Trophoblast cell (in vitro differentiated cells and primary cell): ENCODE measurements at regions not wholly inside any gene's neighbourhood (a gene's known extent, or its start where the extent isn't known, plus 50 kb on each side); places are given as distances from the start of the nearest gene placed in this dataset.

Experiments used
- DNase-seq, 2 donors: peaks; one replicate each; pipeline ENCODE4 v3.0.0-alpha.2; 2016
- H2AFZ ChIP-seq: 2 replicates; pipeline ENCODE4 v1.6.1; 2013; ENCODE audit warnings: low read length, moderate library complexity, mild to moderate bottlenecking; ENCODE audit not compliant: insufficient read depth, poor library complexity
- H2AK5ac ChIP-seq: 2 replicates; pipeline ENCODE4 v1.6.1; 2013; ENCODE audit warnings: mild to moderate bottlenecking, low read length
- H2BK120ac ChIP-seq: 2 replicates; pipeline ENCODE4 v1.6.1; 2013; ENCODE audit warnings: low read length, mild to moderate bottlenecking, moderate library complexity; ENCODE audit not compliant: insufficient read depth, poor library complexity
- H2BK12ac ChIP-seq: 2 replicates; pipeline ENCODE4 v1.6.1; 2013; ENCODE audit warnings: mild to moderate bottlenecking, low read length, moderate library complexity
- H2BK5ac ChIP-seq: 2 replicates; pipeline ENCODE4 v1.6.1; 2013; ENCODE audit warnings: low read length, low read depth, moderate library complexity, mild to moderate bottlenecking; ENCODE audit not compliant: poor library complexity
- H3K14ac ChIP-seq: 2 replicates; pipeline ENCODE4 v1.6.1; 2013; ENCODE audit warnings: mild to moderate bottlenecking, low read length
- H3K18ac ChIP-seq: 2 replicates; pipeline ENCODE4 v1.6.1; 2013; ENCODE audit warnings: mild to moderate bottlenecking, low read length
- H3K23ac ChIP-seq: 2 replicates; pipeline ENCODE4 v1.6.1; 2013; ENCODE audit warnings: low read length
- H3K27ac ChIP-seq: 2 replicates; pipeline ENCODE4 v1.5.1; 2013; ENCODE audit warnings: low read depth, mild to moderate bottlenecking, inconsistent platforms, low read length, moderate library complexity
- H3K27me3 ChIP-seq: 2 replicates; pipeline ENCODE4 v1.6.1; 2013; ENCODE audit warnings: inconsistent platforms, mild to moderate bottlenecking, low read length, moderate library complexity; ENCODE audit not compliant: insufficient read depth
- H3K36me3 ChIP-seq, 2 experiments: 1 replicate in 1 of 2; 2 replicates in 1 of 2; pipeline ENCODE4 v1.6.1; 2013; ENCODE audit warnings: low read length in 2 of 2, mild to moderate bottlenecking in 2 of 2, moderate library complexity in 1 of 2; ENCODE audit not compliant: insufficient read depth in 2 of 2, control insufficient read depth in 1 of 2
- H3K4ac ChIP-seq: 2 replicates; pipeline ENCODE4 v1.6.1; 2013; ENCODE audit warnings: low read depth, mild to moderate bottlenecking, low read length, moderate library complexity
- H3K4me1 ChIP-seq, 2 experiments: 1 replicate in 1 of 2; 2 replicates in 1 of 2; pipeline ENCODE4 v1.6.1; 2013; ENCODE audit warnings: low read length in 2 of 2, mild to moderate bottlenecking in 2 of 2, moderate library complexity in 1 of 2; ENCODE audit not compliant: insufficient read depth in 2 of 2, control insufficient read depth in 1 of 2
- H3K4me2 ChIP-seq: 2 replicates; pipeline ENCODE4 v1.6.1; 2013; ENCODE audit warnings: inconsistent platforms, mild to moderate bottlenecking, low read length, moderate library complexity
- H3K4me3 ChIP-seq: 2 replicates; pipeline ENCODE4 v1.5.1; 2013; ENCODE audit warnings: mild to moderate bottlenecking, low read depth, low read length, inconsistent platforms
- H3K79me1 ChIP-seq: one replicate; pipeline ENCODE4 v1.6.1; 2013; ENCODE audit warnings: low read length
- H3K79me2 ChIP-seq: 2 replicates; pipeline ENCODE4 v1.6.1; 2013; ENCODE audit warnings: low read length, mild to moderate bottlenecking; ENCODE audit not compliant: control insufficient read depth, insufficient read depth, poor library complexity
- H3K9ac ChIP-seq: 2 replicates; pipeline ENCODE4 v1.6.1; 2013; ENCODE audit warnings: mild to moderate bottlenecking, low read length
- H3K9me3 ChIP-seq: 2 replicates; pipeline ENCODE4 v1.6.1; 2013; ENCODE audit warnings: low read depth, mild to moderate bottlenecking, control low read depth, inconsistent platforms, low read length; ENCODE audit not compliant: insufficient read depth
- H4K12ac ChIP-seq: 2 replicates; pipeline ENCODE4 v1.6.1; 2013; ENCODE audit warnings: low read depth, mild to moderate bottlenecking, low read length, moderate library complexity
- H4K8ac ChIP-seq: 2 replicates; pipeline ENCODE4 v1.6.1; 2013; ENCODE audit warnings: low read depth, mild to moderate bottlenecking, low read length, moderate library complexity
- H4K91ac ChIP-seq: one replicate; pipeline ENCODE4 v1.6.1; 2013; ENCODE audit warnings: low read depth, mild to moderate bottlenecking, low read length, moderate library complexity
- WGBS: extraction: QIAGEN DNeasy Blood & Tissue Kit; methylation state at CpG from one replicate; pipeline ENCODE4 v1.1.7; 2013; ENCODE audit warnings: missing lambda C conversion rate; ENCODE audit not compliant: insufficient read length, insufficient coverage; ENCODE audit errors: extremely low coverage; 5-methylcytosine and 5-hydroxymethylcytosine counted together

DNA sequence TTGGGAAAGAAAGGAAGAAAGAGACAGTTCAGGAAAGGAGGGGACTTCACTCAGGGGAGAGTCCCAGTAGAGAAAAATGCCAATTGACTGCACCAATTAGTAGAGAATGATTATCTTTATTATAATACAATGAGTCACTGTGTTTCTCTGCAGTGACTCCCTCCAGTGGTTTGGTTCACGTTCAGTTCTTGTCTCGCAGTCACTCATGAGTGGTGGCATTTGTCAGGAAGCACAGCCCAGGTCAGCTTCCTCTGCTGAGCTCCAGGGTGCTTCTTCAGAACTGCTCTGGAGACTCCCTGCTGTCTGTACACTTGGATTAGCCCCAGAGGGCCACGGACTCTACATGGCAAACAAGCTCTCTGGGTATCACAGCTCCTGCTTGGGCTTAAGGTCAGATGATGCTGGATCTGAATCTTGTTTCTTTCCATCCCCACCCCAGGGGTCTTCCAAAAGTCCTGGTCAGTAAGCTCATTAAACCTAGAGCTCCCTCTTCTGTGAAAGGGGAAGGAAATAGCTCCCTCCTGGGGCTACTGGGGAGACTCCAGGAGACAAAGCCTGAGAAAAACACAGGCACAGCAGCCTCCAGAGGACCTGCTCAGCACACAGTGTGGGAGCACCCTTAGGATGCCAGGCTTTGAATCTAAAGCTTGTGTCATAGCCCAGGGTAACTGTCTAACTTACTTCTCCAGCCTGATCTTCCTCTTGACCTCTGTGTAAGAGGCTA is 619.0 kb downstream of the AJAP1 start:
- Histone ChIP-seq H3K9ac (no peak overlapping the region), H3K27ac (no peak overlapping the region), H3K4ac (no peak overlapping the region), H3K79me2 (no peaks in the 10 kb centered on the region), H3K4me2 (no peak overlapping the region), H3K36me3 (no peaks in the 10 kb centered on the region), H3K18ac (no peak overlapping the region), H3K23ac (no peak overlapping the region), H2BK12ac (no peak overlapping the region), H3K79me1 (no peaks in the 10 kb centered on the region), H3K4me3 (no peak overlapping the region), H3K4me1 (no peaks in the 10 kb centered on the region), H2AK5ac (no peak overlapping the region), H4K91ac (no peak overlapping the region), H2AFZ (no peak overlapping the region), H4K12ac (no peak overlapping the region), H3K9me3 (peaks cover 3% of the 10 kb centered on the region), H2BK5ac (no peak overlapping the region), H3K14ac (no peak overlapping the region), H3K27me3 (no peaks in the 10 kb centered on the region), H2BK120ac (no peak overlapping the region), H4K8ac (no peak overlapping the region)
- no peak for DNase-seq
- WGBS = no CpG with 5 or more reads among the region's 3 CpGs

DNA sequence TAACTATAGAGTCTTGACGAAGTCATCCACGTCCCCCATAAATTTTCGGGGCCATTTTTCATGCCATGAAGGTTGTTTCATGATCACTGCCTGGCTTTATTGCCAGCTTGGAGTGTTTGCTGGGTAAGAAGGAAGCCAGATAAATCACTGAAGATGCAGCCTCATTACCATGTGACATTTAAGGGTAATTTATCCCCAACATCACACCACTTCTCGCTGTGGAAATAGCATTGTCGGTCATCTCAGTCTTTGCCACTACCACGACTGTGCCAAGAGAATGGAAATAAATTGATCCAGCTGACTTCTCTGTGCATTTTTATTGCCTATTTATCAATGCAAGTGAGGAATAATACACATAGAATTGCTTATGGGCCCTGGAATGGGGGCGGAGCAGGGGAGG is 617.9 kb downstream of the AJAP1 start:
- no peak overlapping the region for H2BK5ac ChIP-seq
- H3K4ac ChIP-seq = no peak overlapping the region
- H3K18ac ChIP-seq = no peak overlapping the region
- H3K79me1 ChIP-seq = no peaks in the 10 kb centered on the region
- no peak overlapping the region for H2BK120ac ChIP-seq
- peaks cover 3% of the 10 kb centered on the region for H3K9me3 ChIP-seq
- H3K79me2 ChIP-seq = no peaks in the 10 kb centered on the region
- DNase-seq = no peak
- H3K36me3 ChIP-seq = no peaks in the 10 kb centered on the region
- no peak overlapping the region for H3K9ac ChIP-seq
- no peak overlapping the region for H4K8ac ChIP-seq
- H3K14ac ChIP-seq = no peak overlapping the region
- no peak overlapping the region for H3K27ac ChIP-seq
- H4K91ac ChIP-seq = no peak overlapping the region
- H3K27me3 ChIP-seq = no peaks in the 10 kb centered on the region
- no CpG with 5 or more reads among the region's 7 CpGs for WGBS
- no peak overlapping the region for H3K4me3 ChIP-seq
- H4K12ac ChIP-seq = no peak overlapping the region
- no peak overlapping the region for H3K23ac ChIP-seq
- no peak overlapping the region for H3K4me2 ChIP-seq
- H2AK5ac ChIP-seq = no peak overlapping the region
- no peak overlapping the region for H2BK12ac ChIP-seq
- H3K4me1 ChIP-seq = no peaks in the 10 kb centered on the region
- no peak overlapping the region for H2AFZ ChIP-seq

DNA sequence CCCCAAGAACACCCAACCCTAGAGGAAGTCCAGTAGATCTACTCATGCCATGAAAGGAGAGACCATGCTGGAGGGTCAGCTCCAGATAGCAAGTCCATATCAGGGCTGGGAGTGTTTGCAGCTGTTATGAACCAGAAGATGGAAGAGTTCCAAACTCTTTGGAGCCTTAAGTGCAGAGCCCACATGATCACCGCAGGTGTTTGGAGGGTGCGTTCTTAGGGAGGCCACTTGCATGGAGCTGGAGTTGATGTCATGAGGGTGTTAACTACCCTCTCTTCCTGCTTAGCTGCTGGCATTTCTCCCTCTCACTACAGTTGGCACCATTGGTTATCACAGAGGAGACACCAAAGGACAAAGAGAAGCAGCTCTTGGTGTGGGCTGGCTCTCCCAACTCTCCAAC is 616.9 kb downstream of the AJAP1 start:
- Histone ChIP-seq H3K79me2 (no peaks in the 10 kb centered on the region), H3K23ac (no peak overlapping the region), H3K79me1 (no peaks in the 10 kb centered on the region), H3K4me1 (no peaks in the 10 kb centered on the region), H2BK12ac (no peak overlapping the region), H3K9ac (no peak overlapping the region), H2AK5ac (no peak overlapping the region), H3K27ac (no peak overlapping the region), H4K8ac (no peak overlapping the region), H3K9me3 (peaks cover 3% of the 10 kb centered on the region), H3K18ac (no peak overlapping the region), H4K12ac (no peak overlapping the region), H2AFZ (no peak overlapping the region), H3K27me3 (no peaks in the 10 kb centered on the region), H4K91ac (no peak overlapping the region), H3K4me3 (no peak overlapping the region), H3K36me3 (no peaks in the 10 kb centered on the region), H3K4ac (no peak overlapping the region), H3K14ac (no peak overlapping the region), H2BK120ac (no peak overlapping the region), H2BK5ac (no peak overlapping the region), H3K4me2 (no peak overlapping the region)
- no peak for DNase-seq
- whole genome bisulfite sequencing = no CpG with 5 or more reads among the region's 2 CpGs

DNA sequence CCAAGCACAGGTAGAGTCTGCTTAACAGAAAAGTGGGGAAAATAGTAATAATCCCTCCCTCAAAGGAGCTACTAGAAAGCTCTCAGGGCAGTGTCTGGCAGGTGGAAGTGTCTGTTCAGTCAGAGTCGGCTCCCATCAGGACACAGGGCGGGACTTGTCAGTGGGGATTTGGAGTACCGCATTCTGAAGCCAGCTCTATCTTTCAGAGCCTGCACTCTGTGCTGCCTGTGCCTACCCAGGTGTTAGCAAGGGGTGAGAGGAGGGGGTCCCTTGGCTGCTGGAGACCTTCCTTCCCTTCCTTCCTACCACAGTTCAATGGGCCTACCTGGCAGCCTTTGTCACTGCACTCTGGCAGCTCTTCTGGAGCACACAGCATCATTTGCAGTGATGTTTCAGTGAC is 615.5 kb downstream of the AJAP1 start:
- no peaks in the 10 kb centered on the region for H3K4me1 ChIP-seq
- no peak overlapping the region for H2AFZ ChIP-seq
- H4K8ac ChIP-seq = no peak overlapping the region
- no peak overlapping the region for H3K14ac ChIP-seq
- no peak overlapping the region for H3K18ac ChIP-seq
- H2BK12ac ChIP-seq = no peak overlapping the region
- H2BK5ac ChIP-seq = no peak overlapping the region
- H4K91ac ChIP-seq = no peak overlapping the region
- H3K27ac ChIP-seq = no peak overlapping the region
- H3K23ac ChIP-seq = no peak overlapping the region
- no peaks in the 10 kb centered on the region for H3K79me1 ChIP-seq
- no peak overlapping the region for H4K12ac ChIP-seq
- no peaks in the 10 kb centered on the region for H3K79me2 ChIP-seq
- no peak for DNase-seq
- H3K27me3 ChIP-seq = no peaks in the 10 kb centered on the region
- H3K4me2 ChIP-seq = no peak overlapping the region
- H2BK120ac ChIP-seq = no peak overlapping the region
- H3K4ac ChIP-seq = no peak overlapping the region
- WGBS = no CpG with 5 or more reads among the region's 3 CpGs
- H3K9me3 ChIP-seq = peaks cover 6% of the 10 kb centered on the region
- no peak overlapping the region for H3K4me3 ChIP-seq
- no peak overlapping the region for H2AK5ac ChIP-seq
- H3K9ac ChIP-seq = no peak overlapping the region
- H3K36me3 ChIP-seq = no peaks in the 10 kb centered on the region
